SK-N-MC (cell line): ENCODE measurements at regions not wholly inside any gene's neighbourhood (a gene's known extent, or its start where the extent isn't known, plus 50 kb on each side); places are given as distances from the start of the nearest gene placed in this dataset.

Experiments
- EZH2 ChIP-seq: fragments of 200-600 bp; sonication (generic); IDR thresholded peaks from one replicate; pipeline ENCODE4 v1.6.1; 2017; ENCODE audit warnings: antibody characterized with exemption
- FOXP2 ChIP-seq: optimal IDR thresholded peaks from 2 replicates; pipeline ENCODE3; 2011; ENCODE audit warnings: mild to moderate bottlenecking, moderate library complexity; ENCODE audit not compliant: insufficient read depth; ENCODE audit errors: extremely low read length, control extremely low read depth
- POLR2AphosphoS5 ChIP-seq: IDR thresholded peaks from 2 replicates; pipeline ENCODE4 v1.6.1; 2012; ENCODE audit warnings: mild to moderate bottlenecking, low read depth, low read length, borderline replicate concordance

- no peak for TF ChIP-seq EZH2
- no peak for TF ChIP-seq POLR2AphosphoS5
- TF ChIP-seq FOXP2: no peak
These were observed 335.7 kb upstream of the CDH7 start for GRCh38 chr18:65415098-65415497.
